ENCODE measurements at regions not wholly inside any gene's neighbourhood (a gene's known extent, or its start where the extent isn't known, plus 50 kb on each side); places are given as distances from the start of the nearest gene placed in this dataset.

DNA sequence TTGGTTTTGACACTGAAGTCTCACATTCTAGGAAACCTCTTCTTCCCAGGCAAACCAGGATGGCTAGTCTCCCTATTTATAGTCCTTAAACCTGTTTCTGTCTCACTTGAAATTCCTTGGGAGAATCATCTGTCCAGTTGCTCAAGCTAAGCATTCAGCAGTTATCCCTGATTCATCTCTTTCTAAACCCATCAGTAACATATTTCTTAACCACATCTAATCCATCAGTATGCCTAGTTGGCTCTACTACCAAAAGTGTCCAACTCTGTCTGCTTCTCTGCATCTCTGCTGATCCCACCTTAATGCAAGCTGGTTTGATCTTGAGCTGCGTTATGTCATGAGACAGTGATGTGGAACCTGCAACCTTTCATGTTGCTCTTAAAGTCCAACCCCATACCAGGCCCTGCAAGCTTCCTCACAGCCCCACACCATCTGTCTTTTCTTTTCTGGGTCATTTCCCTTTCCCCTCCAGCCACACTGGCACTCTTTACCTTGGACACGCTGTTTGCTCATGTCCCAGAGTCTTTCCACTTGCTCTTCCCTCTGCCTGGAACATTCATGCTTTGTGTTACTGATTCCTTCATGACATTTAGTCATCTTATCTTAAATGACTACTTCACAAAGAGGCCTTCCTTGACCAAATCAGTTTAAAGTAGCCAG is 380.8 kb upstream of the RGS6 start:
- no peak for ATAC-seq (ENCODE audit: insufficient read depth, low FRiP score)
- H3K9ac ChIP-seq (ENCODE audit: insufficient read depth in 1 of 2, low read length in 2 of 2) = no peak overlapping the region
- peaks cover 0 to 1% (median 0%) of the 10 kb centered on the region in 4 donors for H3K9me3 ChIP-seq (ENCODE audit: control insufficient read depth in 4 of 4, insufficient read depth in 3 of 4, low read length in 3 of 4)
- peaks cover 0 to 2% (median 0%) of the 10 kb centered on the region in 5 donors for H3K4me1 ChIP-seq (ENCODE audit: control insufficient read depth in 5 of 5, insufficient read depth in 5 of 5, low read length in 5 of 5)
- H3K27me3 ChIP-seq (ENCODE audit: control insufficient read depth in 3 of 3, insufficient read depth in 3 of 3, low read length in 2 of 3) = no peaks in the 10 kb centered on the region
- no peak overlapping the region for H3K27ac ChIP-seq (ENCODE audit: low read depth in 1 of 2, low read length in 1 of 2)
- H3K36me3 ChIP-seq (ENCODE audit: control insufficient read depth in 4 of 4, insufficient read depth in 4 of 4, low read length in 4 of 4) = no peaks in the 10 kb centered on the region
- 93 to 95% methylated on average over 2 of the region's 2 CpGs for WGBS, 2 donors
- no peak for TF ChIP-seq CTCF (IDR thresholded peaks at IDR 0.05; ENCODE audit: control extremely low read depth, extremely low read depth)
- DNase-seq = no peak
- H3K4me3 ChIP-seq = no peak overlapping the region

DNA sequence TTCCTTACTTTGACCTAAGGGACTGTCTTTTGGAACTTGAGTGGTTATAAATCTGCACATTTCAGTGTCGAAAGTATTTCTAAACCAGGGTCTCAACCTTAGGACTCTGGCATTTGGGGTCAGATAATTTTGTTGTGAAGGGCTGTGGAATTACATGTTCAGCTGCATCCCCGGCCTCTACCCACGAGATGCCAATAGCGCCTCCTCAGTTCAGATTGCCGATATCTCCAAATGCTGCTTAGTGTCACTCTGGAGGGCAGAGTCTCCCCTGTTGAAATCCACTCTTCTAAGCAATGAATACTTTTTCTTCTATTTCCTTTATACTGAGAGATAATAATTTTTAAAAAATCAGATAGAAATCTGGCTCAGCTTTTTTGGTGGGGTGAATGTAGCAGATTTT is 379.4 kb upstream of the RGS6 start:
- no peak for TF ChIP-seq CTCF (IDR thresholded peaks at IDR 0.05; ENCODE audit: control extremely low read depth, extremely low read depth)
- Histone ChIP-seq H3K27me3 (ENCODE audit: control insufficient read depth in 3 of 3, insufficient read depth in 3 of 3, low read length in 2 of 3) (no peaks in the 10 kb centered on the region), H3K27ac (ENCODE audit: low read depth in 1 of 2, low read length in 1 of 2) (no peak overlapping the region), H3K4me1 (ENCODE audit: control insufficient read depth in 5 of 5, insufficient read depth in 5 of 5, low read length in 5 of 5) (peaks cover 0 to 2% (median 0%) of the 10 kb centered on the region in 5 donors), H3K36me3 (ENCODE audit: control insufficient read depth in 4 of 4, insufficient read depth in 4 of 4, low read length in 4 of 4) (no peaks in the 10 kb centered on the region), H3K9ac (ENCODE audit: insufficient read depth in 1 of 2, low read length in 2 of 2) (no peak overlapping the region), H3K9me3 (ENCODE audit: control insufficient read depth in 4 of 4, insufficient read depth in 3 of 4, low read length in 3 of 4) (peaks cover 0 to 1% (median 0%) of the 10 kb centered on the region in 4 donors), H3K4me3 (no peak overlapping the region)
- ATAC-seq (ENCODE audit: insufficient read depth, low FRiP score) (no peak), DNase-seq (no peak)
- 96 to 97% methylated on average over 5 of the region's 5 CpGs for WGBS, 2 donors

GRCh38 chr14:71553779-71554178 is 378.4 kb upstream of the RGS6 start:
- Histone ChIP-seq H3K27me3 (ENCODE audit: control insufficient read depth in 3 of 3, insufficient read depth in 3 of 3, low read length in 2 of 3) (no peaks in the 10 kb centered on the region), H3K36me3 (ENCODE audit: control insufficient read depth in 4 of 4, insufficient read depth in 4 of 4, low read length in 4 of 4) (no peaks in the 10 kb centered on the region), H3K4me1 (ENCODE audit: control insufficient read depth in 5 of 5, insufficient read depth in 5 of 5, low read length in 5 of 5) (peaks cover 0 to 2% (median 0%) of the 10 kb centered on the region in 5 donors), H3K27ac (ENCODE audit: low read depth in 1 of 2, low read length in 1 of 2) (no peak overlapping the region), H3K9me3 (ENCODE audit: control insufficient read depth in 4 of 4, insufficient read depth in 3 of 4, low read length in 3 of 4) (peaks cover 0 to 1% (median 0%) of the 10 kb centered on the region in 4 donors), H3K9ac (ENCODE audit: insufficient read depth in 1 of 2, low read length in 2 of 2) (no peak overlapping the region), H3K4me3 (no peak overlapping the region)
- 94 to 95% methylated on average over 3 of the region's 3 CpGs for whole genome bisulfite sequencing, 2 donors
- DNase-seq (no peak), ATAC-seq (ENCODE audit: insufficient read depth, low FRiP score) (no peak)
- no peak for TF ChIP-seq CTCF (IDR thresholded peaks at IDR 0.05; ENCODE audit: control extremely low read depth, extremely low read depth)

GRCh38 chr14:71554323-71554722 is 377.9 kb upstream of the RGS6 start:
- ATAC-seq (ENCODE audit: insufficient read depth, low FRiP score) (no peak), DNase-seq (no peak)
- Histone ChIP-seq H3K4me3 (no peak overlapping the region), H3K9me3 (ENCODE audit: control insufficient read depth in 4 of 4, insufficient read depth in 3 of 4, low read length in 3 of 4) (peaks cover 0 to 1% (median 0%) of the 10 kb centered on the region in 4 donors), H3K4me1 (ENCODE audit: control insufficient read depth in 5 of 5, insufficient read depth in 5 of 5, low read length in 5 of 5) (peaks cover 0 to 3% (median 0%) of the 10 kb centered on the region in 5 donors), H3K27me3 (ENCODE audit: control insufficient read depth in 3 of 3, insufficient read depth in 3 of 3, low read length in 2 of 3) (no peaks in the 10 kb centered on the region), H3K9ac (ENCODE audit: insufficient read depth in 1 of 2, low read length in 2 of 2) (no peak overlapping the region), H3K36me3 (ENCODE audit: control insufficient read depth in 4 of 4, insufficient read depth in 4 of 4, low read length in 4 of 4) (no peaks in the 10 kb centered on the region), H3K27ac (ENCODE audit: low read depth in 1 of 2, low read length in 1 of 2) (no peak overlapping the region)
- WGBS, 2 donors = 66 to 79% methylated on average over 2 of the region's 2 CpGs
- TF ChIP-seq CTCF (IDR thresholded peaks at IDR 0.05; ENCODE audit: control extremely low read depth, extremely low read depth) = no peak

Data from lung (tissue), 11 donors.